NCI-H2107 treated with DMSO at 0.1 percent for 48 hours (cell line): ENCODE measurements at regions not wholly inside any gene's neighbourhood (a gene's known extent, or its start where the extent isn't known, plus 50 kb on each side); places are given as distances from the start of the nearest gene placed in this dataset.
"Not testable (repeated sequence)": the region's sequence is repeated elsewhere in the genome, so short reads cannot be mapped to it uniquely, and the experiment has no call there.

ENCODE experiments used
- DNase-seq: peaks from one replicate; lab custom pipeline; 2025; ENCODE audit not compliant: unreplicated experiment; lab: John Stamatoyannopoulos, UW

- peak; percentile 96 for DNase-seq
These were observed 121.3 kb upstream of the FBXO28 start for GRCh38 chr1:223992456-223993246.

GRCh38 chr1:223991297-223991857 is 122.5 kb upstream of the FBXO28 start:
- not testable (repeated sequence) for DNase-seq

GRCh38 chr1:223961985-223962384 is 116.2 kb upstream of the TP53BP2 start:
- DNase-seq, result not testable (repeated sequence)

GRCh38 chr1:223952801-223953200 is 107.1 kb upstream of the TP53BP2 start:
- DNase-seq, result not testable (repeated sequence)

GRCh38 chr1:223951551-223951950 is 105.8 kb upstream of the TP53BP2 start:
- DNase-seq, result not testable (repeated sequence)

- DNase-seq, result not testable (repeated sequence)
These were observed 104.2 kb upstream of the TP53BP2 start for GRCh38 chr1:223949944-223950343.

- DNase-seq, result not testable (repeated sequence)
These were observed 102.3 kb upstream of the TP53BP2 start for GRCh38 chr1:223948041-223948440.

- not testable (repeated sequence) for DNase-seq
These were observed 90.8 kb upstream of the TP53BP2 start for GRCh38 chr1:223936592-223936991.

GRCh38 chr1:223931476-223931875 is 85.7 kb upstream of the TP53BP2 start:
- not testable (repeated sequence) for DNase-seq

GRCh38 chr1:223920805-223921204 is 75.1 kb upstream of the TP53BP2 start:
- not testable (repeated sequence) for DNase-seq

- DNase-seq, result not testable (repeated sequence)
These were observed 69.7 kb upstream of the TP53BP2 start for GRCh38 chr1:223915476-223915875.

- not testable (repeated sequence) for DNase-seq
These were observed 68.0 kb upstream of the TP53BP2 start for GRCh38 chr1:223913715-223914114.

- not testable (repeated sequence) for DNase-seq
These were observed 62.3 kb upstream of the TP53BP2 start for GRCh38 chr1:223907943-223908587.

GRCh38 chr1:223903221-223903620 is 57.5 kb upstream of the TP53BP2 start:
- not testable (repeated sequence) for DNase-seq

GRCh38 chr1:223899775-223900174 is 54.0 kb upstream of the TP53BP2 start:
- not testable (repeated sequence) for DNase-seq

GRCh38 chr1:223897097-223897496 is 51.4 kb upstream of the TP53BP2 start:
- DNase-seq, result not testable (repeated sequence)

- not testable (repeated sequence) for DNase-seq
These were observed 50.2 kb upstream of the TP53BP2 start for GRCh38 chr1:223895950-223896349.
